Neural cell (in vitro differentiated cells): ENCODE measurements at regions not wholly inside any gene's neighbourhood (a gene's known extent, or its start where the extent isn't known, plus 50 kb on each side); places are given as distances from the start of the nearest gene placed in this dataset.

Source experiments
- EP300 ChIP-seq: fragments of 450-650 bp; conservative IDR thresholded peaks from 2 replicates; pipeline ENCODE4 v1.6.1; 2014; ENCODE audit warnings: antibody characterized with exemption, mild to moderate bottlenecking, moderate library complexity; ENCODE audit not compliant: poor library complexity, severe bottlenecking
- EZH2 ChIP-seq: fragments of 200-600, 300-800 bp; shearing (Covaris generic), sonication (generic); IDR thresholded peaks from 2 replicates; pipeline ENCODE4 v1.6.1; 2014; ENCODE audit warnings: antibody characterized with exemption, low read length, borderline replicate concordance, mild to moderate bottlenecking; ENCODE audit not compliant: insufficient read depth, poor library complexity, severe bottlenecking
- POLR2AphosphoS5 ChIP-seq: IDR thresholded peaks from 2 replicates; pipeline ENCODE4 v1.6.1; 2012
- RAD21 ChIP-seq: fragments of 450-650 bp; conservative IDR thresholded peaks from 2 replicates; pipeline ENCODE4 v1.6.1; 2014; ENCODE audit warnings: antibody characterized with exemption, mild to moderate bottlenecking, moderate library complexity
- TAF1 ChIP-seq: IDR thresholded peaks from 2 replicates; pipeline ENCODE4 v1.6.1; 2012; ENCODE audit warnings: low read depth
- TF ChIP-seq, protein P1 (sequence below): fragments of 450-650 bp; IDR thresholded peaks from 2 replicates; pipeline ENCODE4 v1.5.1; 2014; ENCODE audit warnings: antibody characterized with exemption, mild to moderate bottlenecking, moderate library complexity; ENCODE audit not compliant: poor library complexity, severe bottlenecking

DNA sequence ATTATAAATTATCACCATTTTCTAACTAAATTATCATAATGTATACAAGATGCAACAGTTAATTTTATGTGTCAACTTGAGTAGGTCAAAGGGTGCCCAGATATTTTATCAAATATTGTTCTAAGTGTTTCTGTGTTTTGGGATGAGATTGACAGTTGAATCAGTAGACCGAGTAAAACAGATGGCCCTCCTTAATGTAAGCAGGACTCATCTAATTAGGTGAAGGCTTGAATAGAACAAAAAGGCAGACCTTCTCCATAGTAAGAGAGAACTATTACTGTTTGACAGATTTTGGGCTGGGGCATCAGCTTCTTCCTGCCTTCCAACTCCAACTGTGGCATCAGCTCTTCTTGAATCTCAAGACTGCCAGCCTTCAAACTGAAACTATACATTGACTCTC lies 185.8 kb downstream of the TRAM1L1 start:
- TF ChIP-seq TAF1 (no peak), EZH2 (no peak), EP300 (no peak), RAD21 (no peak), POLR2AphosphoS5 (no peak)
- TF ChIP-seq, protein P1, sequence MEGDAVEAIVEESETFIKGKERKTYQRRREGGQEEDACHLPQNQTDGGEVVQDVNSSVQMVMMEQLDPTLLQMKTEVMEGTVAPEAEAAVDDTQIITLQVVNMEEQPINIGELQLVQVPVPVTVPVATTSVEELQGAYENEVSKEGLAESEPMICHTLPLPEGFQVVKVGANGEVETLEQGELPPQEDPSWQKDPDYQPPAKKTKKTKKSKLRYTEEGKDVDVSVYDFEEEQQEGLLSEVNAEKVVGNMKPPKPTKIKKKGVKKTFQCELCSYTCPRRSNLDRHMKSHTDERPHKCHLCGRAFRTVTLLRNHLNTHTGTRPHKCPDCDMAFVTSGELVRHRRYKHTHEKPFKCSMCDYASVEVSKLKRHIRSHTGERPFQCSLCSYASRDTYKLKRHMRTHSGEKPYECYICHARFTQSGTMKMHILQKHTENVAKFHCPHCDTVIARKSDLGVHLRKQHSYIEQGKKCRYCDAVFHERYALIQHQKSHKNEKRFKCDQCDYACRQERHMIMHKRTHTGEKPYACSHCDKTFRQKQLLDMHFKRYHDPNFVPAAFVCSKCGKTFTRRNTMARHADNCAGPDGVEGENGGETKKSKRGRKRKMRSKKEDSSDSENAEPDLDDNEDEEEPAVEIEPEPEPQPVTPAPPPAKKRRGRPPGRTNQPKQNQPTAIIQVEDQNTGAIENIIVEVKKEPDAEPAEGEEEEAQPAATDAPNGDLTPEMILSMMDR, result no peak
